ENCODE measurements at regions not wholly inside any gene's neighbourhood (a gene's known extent, or its start where the extent isn't known, plus 50 kb on each side); places are given as distances from the start of the nearest gene placed in this dataset.

DNA sequence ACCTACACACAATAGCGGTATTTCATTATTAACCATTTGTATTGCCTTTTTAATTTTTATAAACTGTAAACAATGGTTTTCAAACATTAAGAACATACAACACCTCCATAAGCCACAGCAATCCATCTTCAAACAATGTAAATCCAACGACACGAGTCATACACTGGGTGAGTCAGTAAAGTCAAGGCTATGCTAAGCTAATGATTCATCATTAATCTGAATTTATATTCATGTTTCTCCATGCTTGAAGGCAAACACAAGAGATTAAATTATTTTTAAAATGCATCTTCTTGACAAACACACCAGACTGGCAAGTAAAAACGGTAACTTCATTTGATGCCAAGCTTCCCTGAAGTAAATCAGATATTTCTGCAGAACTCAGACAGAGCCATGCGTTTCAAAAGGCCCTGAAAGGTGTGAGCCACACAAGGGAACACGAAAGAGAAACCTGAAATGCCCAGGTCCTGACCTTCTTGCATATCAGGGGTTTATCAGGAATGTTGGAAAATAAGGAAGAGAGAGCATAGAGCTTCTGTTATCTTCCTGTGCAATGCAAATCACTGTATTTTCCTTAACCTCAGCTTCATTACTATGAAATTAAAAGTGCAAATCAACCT lies 162.5 kb downstream of the ALDH8A1 start:
- no peaks in the 10 kb centered on the region for H3K27me3 ChIP-seq (ENCODE audit: insufficient read depth, low read length, poor library complexity, severe bottlenecking)
- no peak for TF ChIP-seq EZH2phosphoT487 (IDR thresholded peaks at IDR 0.05; ENCODE audit: borderline replicate concordance)
- TF ChIP-seq, protein P1, sequence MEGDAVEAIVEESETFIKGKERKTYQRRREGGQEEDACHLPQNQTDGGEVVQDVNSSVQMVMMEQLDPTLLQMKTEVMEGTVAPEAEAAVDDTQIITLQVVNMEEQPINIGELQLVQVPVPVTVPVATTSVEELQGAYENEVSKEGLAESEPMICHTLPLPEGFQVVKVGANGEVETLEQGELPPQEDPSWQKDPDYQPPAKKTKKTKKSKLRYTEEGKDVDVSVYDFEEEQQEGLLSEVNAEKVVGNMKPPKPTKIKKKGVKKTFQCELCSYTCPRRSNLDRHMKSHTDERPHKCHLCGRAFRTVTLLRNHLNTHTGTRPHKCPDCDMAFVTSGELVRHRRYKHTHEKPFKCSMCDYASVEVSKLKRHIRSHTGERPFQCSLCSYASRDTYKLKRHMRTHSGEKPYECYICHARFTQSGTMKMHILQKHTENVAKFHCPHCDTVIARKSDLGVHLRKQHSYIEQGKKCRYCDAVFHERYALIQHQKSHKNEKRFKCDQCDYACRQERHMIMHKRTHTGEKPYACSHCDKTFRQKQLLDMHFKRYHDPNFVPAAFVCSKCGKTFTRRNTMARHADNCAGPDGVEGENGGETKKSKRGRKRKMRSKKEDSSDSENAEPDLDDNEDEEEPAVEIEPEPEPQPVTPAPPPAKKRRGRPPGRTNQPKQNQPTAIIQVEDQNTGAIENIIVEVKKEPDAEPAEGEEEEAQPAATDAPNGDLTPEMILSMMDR (conservative IDR thresholded peaks at IDR 0.05; ENCODE audit: low read length), result no peak
- H3K79me2 ChIP-seq (ENCODE audit: insufficient read depth, low read length), result no peaks in the 10 kb centered on the region
- no peaks in the 10 kb centered on the region for H4K20me1 ChIP-seq (ENCODE audit: insufficient read depth, low read length, poor library complexity, severe bottlenecking)
- H3K4me1 ChIP-seq (ENCODE audit: insufficient read depth, low read length, poor library complexity, severe bottlenecking), result no peaks in the 10 kb centered on the region
- no peak overlapping the region for H3K4me3 ChIP-seq (ENCODE audit: low read length, poor library complexity, severe bottlenecking)
- no peak overlapping the region for H3K9ac ChIP-seq (ENCODE audit: low read depth, low read length, poor library complexity, severe bottlenecking)
- no peaks in the 10 kb centered on the region for H3K36me3 ChIP-seq (ENCODE audit: insufficient read depth, low read length)
- no peak overlapping the region for H2AFZ ChIP-seq (ENCODE audit: low read length)
- H3K4me2 ChIP-seq (ENCODE audit: low read depth, low read length, poor library complexity, severe bottlenecking), result no peak overlapping the region
- H3F3A ChIP-seq (ENCODE audit: low read depth), result no peaks in the 10 kb centered on the region
- H3K9me2 ChIP-seq (replicated peaks; ENCODE audit: low read depth, low read length), result no peaks in the 10 kb centered on the region
- peaks cover 16% of the 10 kb centered on the region; the same call in 1 of the 2 replicates for H3K9me3 ChIP-seq (ENCODE audit: insufficient read depth, low read depth, low read length)

DNA sequence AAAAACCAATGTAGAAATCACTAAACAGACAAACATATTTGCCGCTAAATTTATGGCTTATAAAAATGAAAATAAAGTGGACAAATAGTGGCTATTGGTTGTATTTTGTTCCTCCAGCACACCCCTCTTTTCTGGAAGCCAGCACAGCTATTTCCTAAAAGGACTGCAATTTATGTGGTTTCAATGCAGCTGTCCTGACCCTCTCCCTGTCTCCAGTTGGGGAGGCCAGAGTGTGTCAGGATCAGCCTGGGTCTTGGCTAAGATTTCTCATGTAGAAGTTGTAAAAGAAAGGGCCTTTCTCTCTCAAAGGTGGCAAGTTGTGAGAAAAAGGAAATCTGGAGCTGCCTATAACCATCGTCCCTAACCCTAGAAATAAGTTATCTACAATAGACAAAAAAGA lies 165.6 kb downstream of the ALDH8A1 start:
- no peaks in the 10 kb centered on the region for H3K9me3 ChIP-seq (ENCODE audit: insufficient read depth, low read depth, low read length)
- no peaks in the 10 kb centered on the region for H3F3A ChIP-seq (ENCODE audit: low read depth)
- no peaks in the 10 kb centered on the region for H3K36me3 ChIP-seq (ENCODE audit: insufficient read depth, low read length)
- H3K9ac ChIP-seq (ENCODE audit: low read depth, low read length, poor library complexity, severe bottlenecking), result no peak overlapping the region
- no peaks in the 10 kb centered on the region for H3K79me2 ChIP-seq (ENCODE audit: insufficient read depth, low read length)
- no peaks in the 10 kb centered on the region for H3K4me1 ChIP-seq (ENCODE audit: insufficient read depth, low read length, poor library complexity, severe bottlenecking)
- H3K4me2 ChIP-seq (ENCODE audit: low read depth, low read length, poor library complexity, severe bottlenecking), result no peak overlapping the region
- H3K4me3 ChIP-seq (ENCODE audit: low read length, poor library complexity, severe bottlenecking), result no peak overlapping the region
- no peaks in the 10 kb centered on the region for H4K20me1 ChIP-seq (ENCODE audit: insufficient read depth, low read length, poor library complexity, severe bottlenecking)
- H3K9me2 ChIP-seq (replicated peaks; ENCODE audit: low read depth, low read length), result no peaks in the 10 kb centered on the region
- no peak overlapping the region for H2AFZ ChIP-seq (ENCODE audit: low read length)
- no peak for TF ChIP-seq EZH2phosphoT487 (IDR thresholded peaks at IDR 0.05; ENCODE audit: borderline replicate concordance)
- TF ChIP-seq, protein P1 (conservative IDR thresholded peaks at IDR 0.05; ENCODE audit: low read length), result no peak
- no peaks in the 10 kb centered on the region for H3K27me3 ChIP-seq (ENCODE audit: insufficient read depth, low read length, poor library complexity, severe bottlenecking)

DNA sequence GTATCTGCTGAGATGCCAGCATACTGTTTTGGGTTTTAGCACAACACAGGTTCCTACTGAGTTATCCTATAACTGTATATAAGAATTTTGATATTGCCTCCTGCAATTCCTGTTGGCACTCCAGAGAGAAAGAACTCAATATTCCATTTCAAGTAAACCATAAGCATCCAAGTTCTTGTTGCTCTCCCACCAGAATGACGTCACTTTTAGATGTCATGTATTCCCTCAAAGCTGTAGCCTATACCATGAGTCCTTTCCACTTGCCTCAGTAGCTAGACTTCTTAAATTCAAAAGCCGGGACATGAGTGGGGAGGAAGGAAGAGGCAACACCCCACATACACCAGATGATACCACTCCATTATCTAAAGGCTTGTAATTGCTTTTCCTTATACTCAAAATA lies 171.5 kb downstream of the ALDH8A1 start:
- no peaks in the 10 kb centered on the region for H3K79me2 ChIP-seq (ENCODE audit: insufficient read depth, low read length)
- no peak overlapping the region for H2AFZ ChIP-seq (ENCODE audit: low read length)
- no peak overlapping the region for H3K4me3 ChIP-seq (ENCODE audit: low read length, poor library complexity, severe bottlenecking)
- no peaks in the 10 kb centered on the region for H3F3A ChIP-seq (ENCODE audit: low read depth)
- no peak overlapping the region for H3K9ac ChIP-seq (ENCODE audit: low read depth, low read length, poor library complexity, severe bottlenecking)
- no peak overlapping the region for H3K4me2 ChIP-seq (ENCODE audit: low read depth, low read length, poor library complexity, severe bottlenecking)
- no peaks in the 10 kb centered on the region for H3K9me3 ChIP-seq (ENCODE audit: insufficient read depth, low read depth, low read length)
- no peaks in the 10 kb centered on the region for H3K4me1 ChIP-seq (ENCODE audit: insufficient read depth, low read length, poor library complexity, severe bottlenecking)
- no peaks in the 10 kb centered on the region for H3K27me3 ChIP-seq (ENCODE audit: insufficient read depth, low read length, poor library complexity, severe bottlenecking)
- no peaks in the 10 kb centered on the region for H3K36me3 ChIP-seq (ENCODE audit: insufficient read depth, low read length)
- no peaks in the 10 kb centered on the region for H4K20me1 ChIP-seq (ENCODE audit: insufficient read depth, low read length, poor library complexity, severe bottlenecking)
- H3K9me2 ChIP-seq (replicated peaks; ENCODE audit: low read depth, low read length), result no peaks in the 10 kb centered on the region
- TF ChIP-seq EZH2phosphoT487 (IDR thresholded peaks at IDR 0.05; ENCODE audit: borderline replicate concordance), result no peak
- TF ChIP-seq, protein P1 (conservative IDR thresholded peaks at IDR 0.05; ENCODE audit: low read length), result no peak

Data from Loucy (cell line).